ENCODE measurements at regions not wholly inside any gene's neighbourhood (a gene's known extent, or its start where the extent isn't known, plus 50 kb on each side); places are given as distances from the start of the nearest gene placed in this dataset.
"Not testable (repeated sequence)": the region's sequence is repeated elsewhere in the genome, so short reads cannot be mapped to it uniquely, and the experiment has no call there.

GRCh38 chr14:84929834-84930233 is 600.1 kb upstream of the FLRT2 start:
- no peak for DNase-seq (ENCODE audit: low read depth)
- TF ChIP-seq, protein P1, sequence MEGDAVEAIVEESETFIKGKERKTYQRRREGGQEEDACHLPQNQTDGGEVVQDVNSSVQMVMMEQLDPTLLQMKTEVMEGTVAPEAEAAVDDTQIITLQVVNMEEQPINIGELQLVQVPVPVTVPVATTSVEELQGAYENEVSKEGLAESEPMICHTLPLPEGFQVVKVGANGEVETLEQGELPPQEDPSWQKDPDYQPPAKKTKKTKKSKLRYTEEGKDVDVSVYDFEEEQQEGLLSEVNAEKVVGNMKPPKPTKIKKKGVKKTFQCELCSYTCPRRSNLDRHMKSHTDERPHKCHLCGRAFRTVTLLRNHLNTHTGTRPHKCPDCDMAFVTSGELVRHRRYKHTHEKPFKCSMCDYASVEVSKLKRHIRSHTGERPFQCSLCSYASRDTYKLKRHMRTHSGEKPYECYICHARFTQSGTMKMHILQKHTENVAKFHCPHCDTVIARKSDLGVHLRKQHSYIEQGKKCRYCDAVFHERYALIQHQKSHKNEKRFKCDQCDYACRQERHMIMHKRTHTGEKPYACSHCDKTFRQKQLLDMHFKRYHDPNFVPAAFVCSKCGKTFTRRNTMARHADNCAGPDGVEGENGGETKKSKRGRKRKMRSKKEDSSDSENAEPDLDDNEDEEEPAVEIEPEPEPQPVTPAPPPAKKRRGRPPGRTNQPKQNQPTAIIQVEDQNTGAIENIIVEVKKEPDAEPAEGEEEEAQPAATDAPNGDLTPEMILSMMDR (IDR thresholded peaks at IDR 0.05; ENCODE audit: control insufficient read depth, insufficient read depth, low read depth, low read length, missing control alignments), result no peak
- H3K4me3 ChIP-seq (ENCODE audit: control insufficient read depth, low read depth, low read length), result no peak overlapping the region

- no peak overlapping the region for H3K4me3 ChIP-seq (ENCODE audit: control insufficient read depth, low read depth, low read length)
- no peak for DNase-seq (ENCODE audit: low read depth)
- TF ChIP-seq, protein P1 (IDR thresholded peaks at IDR 0.05; ENCODE audit: control insufficient read depth, insufficient read depth, low read depth, low read length, missing control alignments), result no peak
These were observed 592.9 kb upstream of the FLRT2 start for GRCh38 chr14:84937016-84937415.

DNA sequence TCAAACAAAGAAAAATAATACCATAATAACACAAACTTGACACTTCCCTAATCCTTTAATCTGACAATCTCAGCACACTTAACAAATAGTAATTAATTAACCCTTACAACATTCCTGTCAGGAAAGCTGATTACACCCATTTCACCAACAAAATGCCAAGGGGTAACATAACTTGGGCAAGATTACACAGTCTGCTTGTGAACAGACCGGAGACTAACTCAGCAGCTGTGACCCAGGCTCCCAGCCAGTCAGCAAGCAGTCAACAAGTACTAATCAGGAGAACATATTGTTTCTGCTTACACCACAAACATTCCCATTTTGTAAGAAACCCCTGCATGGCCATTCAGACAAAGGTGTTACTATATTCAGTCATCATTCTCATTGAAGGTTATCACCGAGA is 592.5 kb upstream of the FLRT2 start:
- TF ChIP-seq, protein P1 (IDR thresholded peaks at IDR 0.05; ENCODE audit: control insufficient read depth, insufficient read depth, low read depth, low read length, missing control alignments), result no peak
- DNase-seq (ENCODE audit: low read depth), result no peak
- H3K4me3 ChIP-seq (ENCODE audit: control insufficient read depth, low read depth, low read length), result no peak overlapping the region

DNA sequence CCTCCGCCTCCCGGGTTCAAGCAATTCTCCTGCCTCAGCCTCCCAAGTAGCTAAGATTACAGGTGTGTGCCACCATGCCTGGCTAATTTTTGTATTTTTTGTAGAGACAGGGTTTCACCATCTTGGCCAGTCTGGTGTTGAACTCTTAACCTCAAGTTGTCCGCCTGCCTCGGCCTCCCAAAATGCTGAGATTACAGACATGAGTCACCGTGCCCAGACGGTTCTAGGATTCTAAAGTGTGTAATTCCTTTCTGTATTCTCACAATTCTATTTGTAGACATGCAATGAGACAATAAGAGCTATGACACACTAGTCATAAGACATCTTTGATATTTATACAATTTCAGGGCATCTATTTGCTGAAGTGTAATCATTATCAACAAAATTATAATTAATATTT is 585.0 kb upstream of the FLRT2 start:
- DNase-seq (ENCODE audit: low read depth); H3K4me3 ChIP-seq (ENCODE audit: control insufficient read depth, low read depth, low read length): not testable (repeated sequence)

- H3K4me3 ChIP-seq (ENCODE audit: control insufficient read depth, low read depth, low read length), result no peak overlapping the region
- TF ChIP-seq, protein P1 (IDR thresholded peaks at IDR 0.05; ENCODE audit: control insufficient read depth, insufficient read depth, low read depth, low read length, missing control alignments), result no peak
- no peak for DNase-seq (ENCODE audit: low read depth)
These were observed 570.0 kb upstream of the FLRT2 start for GRCh38 chr14:84959851-84960520.

- TF ChIP-seq, protein P1 (IDR thresholded peaks at IDR 0.05; ENCODE audit: control insufficient read depth, insufficient read depth, low read depth, low read length, missing control alignments), result no peak
- no peak overlapping the region for H3K4me3 ChIP-seq (ENCODE audit: control insufficient read depth, low read depth, low read length)
- DNase-seq (ENCODE audit: low read depth), result no peak
These were observed 568.3 kb upstream of the FLRT2 start for GRCh38 chr14:84961637-84962036.

- TF ChIP-seq, protein P1 (IDR thresholded peaks at IDR 0.05; ENCODE audit: control insufficient read depth, insufficient read depth, low read depth, low read length, missing control alignments), result no peak
- no peak for DNase-seq (ENCODE audit: low read depth)
- H3K4me3 ChIP-seq (ENCODE audit: control insufficient read depth, low read depth, low read length), result no peak overlapping the region
These were observed 566.4 kb upstream of the FLRT2 start for GRCh38 chr14:84963518-84963917.
